ENCODE measurements at regions not wholly inside any gene's neighbourhood (a gene's known extent, or its start where the extent isn't known, plus 50 kb on each side); places are given as distances from the start of the nearest gene placed in this dataset.

GRCh38 chr4:24655326-24655725 lies 71.0 kb upstream of the DHX15 start:
- TF ChIP-seq CTCF (conservative IDR thresholded peaks at IDR 0.05; ENCODE audit: low read depth, low read length) (no peak), EZH2phosphoT487 (IDR thresholded peaks at IDR 0.05; ENCODE audit: borderline replicate concordance, low read length) (no peak)

Measured in PC-3 (cell line).